ENCODE measurements at regions not wholly inside any gene's neighbourhood (a gene's known extent, or its start where the extent isn't known, plus 50 kb on each side); places are given as distances from the start of the nearest gene placed in this dataset.

- TF ChIP-seq MEF2B (IDR thresholded peaks at IDR 0.05; ENCODE audit: partially characterized antibody, poor library complexity, severe bottlenecking) (peak; percentile 97), ETV6 (conservative IDR thresholded peaks at IDR 0.05 in 1 of 2, IDR thresholded peaks at IDR 0.05 in 1 of 2; ENCODE audit: borderline replicate concordance in 1 of 2, low read depth in 1 of 2) (peak in 1 of 2 experiments; percentile 45; a peak in 1 of 4 replicates), ELK1 (IDR thresholded peaks at IDR 0.05; ENCODE audit: low read depth, low read length) (no peak), MAX (IDR thresholded peaks at IDR 0.05; ENCODE audit: low read depth, low read length) (no peak), ZNF274 (IDR thresholded peaks at IDR 0.05; ENCODE audit: insufficient read depth, insufficient read length) (no peak), BCL3 (IDR thresholded peaks at IDR 0.05; ENCODE audit: borderline replicate concordance, insufficient read depth, low read depth, low read length, poor library complexity, severe bottlenecking) (peak; percentile 82), BRCA1 (IDR thresholded peaks at IDR 0.05; ENCODE audit: low read depth, low read length) (no peak), GABPA (IDR thresholded peaks at IDR 0.05; ENCODE audit: low read depth) (peak; percentile 71), EGR1 (IDR thresholded peaks at IDR 0.05; ENCODE audit: borderline replicate concordance in 1 of 2, low read depth in 2 of 2, low read length in 2 of 2) (no peak), PML (IDR thresholded peaks at IDR 0.05; ENCODE audit: low read length) (0 out of 2 replicates have a peak, but pooled peaks have one; percentile 68), YBX1 (IDR thresholded peaks at IDR 0.05) (no peak), JUND (IDR thresholded peaks at IDR 0.05; ENCODE audit: low read depth, low read length) (peak; percentile 93), PBX3 (IDR thresholded peaks at IDR 0.05; ENCODE audit: insufficient replicate concordance, low read depth, low read length) (no peak), NFXL1 (IDR thresholded peaks at IDR 0.05; ENCODE audit: borderline replicate concordance) (no peak), POLR2AphosphoS2 (IDR thresholded peaks at IDR 0.05; ENCODE audit: low read depth, low read length) (no peak), EZH2 (IDR thresholded peaks at IDR 0.05; ENCODE audit: borderline replicate concordance, control insufficient read depth, low read depth, low read length) (no peak), HDAC2 (IDR thresholded peaks at IDR 0.05) (no peak), SIN3A (IDR thresholded peaks at IDR 0.05; ENCODE audit: low read depth, low read length) (no peak), SP1 (IDR thresholded peaks at IDR 0.05; ENCODE audit: low read depth, low read length) (peak; percentile 50), SKIL (IDR thresholded peaks at IDR 0.05; ENCODE audit: low read depth, poor library complexity, severe bottlenecking) (peak; percentile 92), SIX5 (IDR thresholded peaks at IDR 0.05; ENCODE audit: low read depth, low read length, severe bottlenecking) (no peak), JUNB (IDR thresholded peaks at IDR 0.05) (peak; percentile 98), EED (IDR thresholded peaks at IDR 0.05; ENCODE audit: low read depth) (peak; percentile 72; the same call in 1 of the 2 replicates), MTA3 (IDR thresholded peaks at IDR 0.05; ENCODE audit: borderline replicate concordance, low read length) (peak; percentile 98; the same call in 1 of the 2 replicates), ESRRA (IDR thresholded peaks at IDR 0.05; ENCODE audit: low read length) (no peak)
Measured at GRCh38 chr3:148319161-148319915, 378.4 kb upstream of the AGTR1 start (continued).
